SH-SY5Y (cell line): ENCODE measurements at regions not wholly inside any gene's neighbourhood (a gene's known extent, or its start where the extent isn't known, plus 50 kb on each side); places are given as distances from the start of the nearest gene placed in this dataset.

ENCODE experiments used
- GATA2 ChIP-seq: IDR thresholded peaks from 2 replicates; pipeline ENCODE4 v1.6.1; 2011; ENCODE audit warnings: mild to moderate bottlenecking, low read depth, low read length
- GATA3 ChIP-seq: IDR thresholded peaks from 2 replicates; pipeline ENCODE4 v1.6.1; 2011; ENCODE audit warnings: low read depth, mild to moderate bottlenecking, low read length, moderate library complexity

- TF ChIP-seq GATA2, result no peak
- TF ChIP-seq GATA3, result no peak
These were observed 162.7 kb downstream of the RPS24 start for GRCh38 chr10:78196396-78196795.
